Uterus (tissue), 2 donors: ENCODE measurements at regions not wholly inside any gene's neighbourhood (a gene's known extent, or its start where the extent isn't known, plus 50 kb on each side); places are given as distances from the start of the nearest gene placed in this dataset.
"Not testable (repeated sequence)": the region's sequence is repeated elsewhere in the genome, so short reads cannot be mapped to it uniquely, and the experiment has no call there.

ENCODE experiments used
- CTCF ChIP-seq, 4 experiments: fragments of 200-600 bp in 2 of 4; fragments of 450-650 bp in 2 of 4; sonication (generic) in 2 of 4; IDR thresholded peaks; one replicate each; pipeline ENCODE4 v1.5.1; 2016 to 2019; ENCODE audit warnings: antibody characterized with exemption in 4 of 4, mild to moderate bottlenecking in 2 of 4, moderate library complexity in 1 of 4
- POLR2A ChIP-seq, 2 donors: fragments of 450-650 bp; IDR thresholded peaks; one replicate each; pipeline ENCODE4 v1.6.1; 2016; ENCODE audit warnings: antibody characterized with exemption in 2 of 2, mild to moderate bottlenecking in 1 of 2, moderate library complexity in 1 of 2

GRCh38 chr13:21261487-21262216 is 85.2 kb downstream of the MRPL57 start:
- not testable (repeated sequence) for TF ChIP-seq POLR2A, CTCF (IDR thresholded peaks at IDR 0.05)
